ENCODE measurements at regions not wholly inside any gene's neighbourhood (a gene's known extent, or its start where the extent isn't known, plus 50 kb on each side); places are given as distances from the start of the nearest gene placed in this dataset.

GRCh38 chr4:114229706-114230105, 250.3 kb upstream of the ARSJ start:
- DNase-seq (ENCODE audit: low read depth): no peak
- no peak for TF ChIP-seq CTCF (conservative IDR thresholded peaks at IDR 0.05; ENCODE audit: low read depth, low read length)

DNA sequence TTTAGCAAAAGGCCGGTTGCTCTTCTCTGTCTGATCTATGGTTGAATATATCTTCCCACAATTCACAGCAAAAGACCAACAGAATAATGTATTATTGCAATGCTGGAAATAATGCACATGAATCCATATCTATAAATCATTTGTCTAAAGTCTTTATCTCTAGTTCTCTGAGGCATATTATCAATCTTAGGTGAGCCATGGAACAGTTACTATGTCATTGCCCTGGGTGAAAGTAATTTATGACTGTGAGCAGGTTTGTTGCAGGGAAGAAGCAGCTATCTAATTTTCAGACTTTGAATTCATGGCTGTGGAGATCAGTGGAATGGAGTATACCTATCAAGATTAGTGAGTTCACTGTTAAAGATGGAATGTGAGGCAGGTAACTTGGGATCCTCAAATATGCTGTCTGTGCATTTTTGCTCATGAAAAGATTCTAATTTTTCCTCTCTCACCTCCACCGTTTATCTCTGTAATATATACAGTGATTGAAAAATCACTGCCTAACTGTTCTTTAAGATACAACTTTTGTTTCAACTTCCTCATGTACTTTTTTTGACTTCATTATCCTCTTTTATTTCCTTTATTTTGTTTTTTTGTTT, 256.8 kb upstream of the ARSJ start:
- TF ChIP-seq CTCF (conservative IDR thresholded peaks at IDR 0.05; ENCODE audit: low read depth, low read length): no peak
- DNase-seq (ENCODE audit: low read depth): no peak
- no peak overlapping the region for H3K4me3 ChIP-seq (ENCODE audit: low read depth, low read length)

More at GRCh38 chr4:114229706-114230105, 250.3 kb upstream of the ARSJ start:
- H3K4me3 ChIP-seq (ENCODE audit: low read depth, low read length): no peak overlapping the region

GRCh38 chr4:114237997-114238396, 258.6 kb upstream of the ARSJ start:
- TF ChIP-seq CTCF (conservative IDR thresholded peaks at IDR 0.05; ENCODE audit: low read depth, low read length): no peak
- no peak for DNase-seq (ENCODE audit: low read depth)
- H3K4me3 ChIP-seq (ENCODE audit: low read depth, low read length): no peak overlapping the region

DNA sequence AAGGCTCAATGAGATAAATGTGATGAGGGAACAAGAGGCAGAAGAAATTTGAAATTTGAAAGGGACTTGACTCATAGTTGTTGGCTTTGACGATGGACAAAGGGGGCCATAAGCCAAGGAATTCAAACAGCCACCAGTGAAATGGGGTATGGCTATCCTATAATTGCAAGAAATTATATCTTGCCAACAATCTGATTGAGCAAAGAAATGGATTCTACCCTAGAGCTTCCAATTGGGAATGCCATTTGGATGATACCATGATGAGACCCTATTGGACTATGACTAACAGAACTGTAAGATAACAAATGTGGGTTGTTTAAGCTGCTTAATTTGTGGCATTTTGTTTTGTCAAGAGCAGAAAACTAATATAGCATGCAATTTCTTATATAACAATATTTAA, 270.1 kb upstream of the ARSJ start:
- no peak overlapping the region for H3K4me3 ChIP-seq (ENCODE audit: low read depth, low read length)
- DNase-seq (ENCODE audit: low read depth): no peak
- TF ChIP-seq CTCF (conservative IDR thresholded peaks at IDR 0.05; ENCODE audit: low read depth, low read length): no peak

- DNase-seq (ENCODE audit: low read depth): no peak
- no peak overlapping the region for H3K4me3 ChIP-seq (ENCODE audit: low read depth, low read length)
- TF ChIP-seq CTCF (conservative IDR thresholded peaks at IDR 0.05; ENCODE audit: low read depth, low read length): no peak
Observed at GRCh38 chr4:114249976-114250375, 270.5 kb upstream of the ARSJ start.

GRCh38 chr4:114250439-114250891, 271.0 kb upstream of the ARSJ start:
- TF ChIP-seq CTCF (conservative IDR thresholded peaks at IDR 0.05; ENCODE audit: low read depth, low read length): no peak

DNA sequence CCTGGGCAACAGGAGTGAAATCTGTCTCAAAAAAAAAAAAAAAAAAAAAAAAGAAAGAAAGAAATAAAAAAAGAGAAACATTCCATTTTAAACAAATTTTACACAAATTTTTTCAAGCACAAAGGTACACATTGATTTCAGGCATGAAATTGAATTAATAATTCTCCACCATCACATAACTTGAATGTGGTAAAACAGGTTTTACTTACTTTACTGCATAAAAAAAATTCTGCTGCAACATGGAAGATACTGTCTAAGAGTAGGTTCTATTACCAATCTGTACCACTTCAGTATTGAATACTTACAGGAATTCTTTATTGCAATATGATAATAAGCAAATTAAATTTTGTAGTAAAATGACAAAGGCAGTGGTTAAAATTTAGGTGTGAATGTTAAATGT, 271.6 kb upstream of the ARSJ start:
- H3K4me3 ChIP-seq (ENCODE audit: low read depth, low read length): no peak overlapping the region
- no peak for DNase-seq (ENCODE audit: low read depth)
- no peak for TF ChIP-seq CTCF (conservative IDR thresholded peaks at IDR 0.05; ENCODE audit: low read depth, low read length)

More at GRCh38 chr4:114250439-114250891, 271.0 kb upstream of the ARSJ start:
- no peak for DNase-seq (ENCODE audit: low read depth)
- no peak overlapping the region for H3K4me3 ChIP-seq (ENCODE audit: low read depth, low read length)
